Naive thymus-derived CD4-positive, alpha-beta T cell (primary cell): ENCODE measurements at regions not wholly inside any gene's neighbourhood (a gene's known extent, or its start where the extent isn't known, plus 50 kb on each side); places are given as distances from the start of the nearest gene placed in this dataset.

Experiments
- ATAC-seq: fragments of 150-1000 bp; cut with Tn5 transposase; 2 replicates; pipeline ENCODE4 v1.10.0; 2021; ENCODE audit warnings: mild to moderate bottlenecking, moderate library complexity
- CTCF ChIA-PET: fragments of 350-600 bp; sonication (Branson Sonifier 250); formaldehyde crosslinking; loops from one replicate; lab custom pipeline; 2021; ENCODE audit warnings: antibody characterized with exemption; lab: Charles Lee
- POLR2A ChIA-PET: fragments of 350-600 bp; sonication (Branson Sonifier 250); formaldehyde crosslinking; loops from one replicate; lab custom pipeline; 2021; ENCODE audit warnings: antibody characterized with exemption, inconsistent platforms; lab: Charles Lee
- DNase-seq, 9 donors: peaks; one replicate each; pipeline versions ENCODE4 v3.0.0 to v3.0.0-alpha.2; 2020 to 2022; ENCODE audit warnings: mixed read lengths in 1 of 9
- H3K27ac ChIP-seq: one replicate; pipeline ENCODE4 v1.7.0; 2013; ENCODE audit warnings: mild to moderate bottlenecking, low read depth, low read length, moderate library complexity
- H3K27me3 ChIP-seq, 2 donors: one replicate each; pipeline ENCODE4 v1.7.0; 2013; ENCODE audit warnings: low read length in 2 of 2, mild to moderate bottlenecking in 2 of 2, moderate library complexity in 2 of 2; ENCODE audit not compliant: control insufficient read depth in 2 of 2, insufficient read depth in 2 of 2
- H3K36me3 ChIP-seq, 3 experiments: 1 replicate in 2 of 3; 2 replicates in 1 of 3; pipeline ENCODE4 v1.7.0; 2013; ENCODE audit warnings: low read length in 3 of 3, mild to moderate bottlenecking in 3 of 3, moderate library complexity in 1 of 3; ENCODE audit not compliant: insufficient read depth in 3 of 3, control insufficient read depth in 2 of 3
- H3K4me1 ChIP-seq, 2 donors: one replicate each; pipeline ENCODE4 v1.7.0; 2013; ENCODE audit warnings: low read length in 2 of 2, mild to moderate bottlenecking in 2 of 2, moderate library complexity in 1 of 2; ENCODE audit not compliant: control insufficient read depth in 2 of 2, insufficient read depth in 2 of 2
- H3K4me3 ChIP-seq: 2 replicates; pipeline ENCODE4 v1.7.0; 2013; ENCODE audit warnings: mild to moderate bottlenecking, low read length
- H3K9me3 ChIP-seq, 3 experiments: 1 replicate in 2 of 3; 2 replicates in 1 of 3; pipeline ENCODE4 v1.7.0; 2013; ENCODE audit warnings: low read length in 3 of 3; ENCODE audit not compliant: control insufficient read depth in 2 of 3
- H3K27ac Mint-ChIP-seq, 9 donors: one replicate each; pipeline ENCODE4 v1.8.0; 2020 to 2022; ENCODE audit warnings: mixed read lengths in 9 of 9, mild to moderate bottlenecking in 8 of 9, moderate library complexity in 5 of 9, inconsistent platforms in 2 of 9
- H3K27me3 Mint-ChIP-seq, 5 donors: one replicate each; pipeline ENCODE4 v1.8.0; 2021 to 2022; ENCODE audit warnings: mixed read lengths in 5 of 5, mild to moderate bottlenecking in 1 of 5
- H3K36me3 Mint-ChIP-seq, 5 donors: one replicate each; pipeline ENCODE4 v1.8.0; 2020 to 2022; ENCODE audit warnings: mixed read lengths in 5 of 5, mild to moderate bottlenecking in 3 of 5, inconsistent platforms in 1 of 5
- H3K4me1 Mint-ChIP-seq, 7 donors: one replicate each; pipeline ENCODE4 v1.8.0; 2020 to 2022; ENCODE audit warnings: mixed read lengths in 7 of 7, mild to moderate bottlenecking in 3 of 7, inconsistent platforms in 1 of 7
- H3K4me3 Mint-ChIP-seq, 10 donors: one replicate each; pipeline ENCODE4 v1.8.0; 2020 to 2022; ENCODE audit warnings: mild to moderate bottlenecking in 10 of 10, mixed read lengths in 10 of 10, moderate library complexity in 6 of 10, inconsistent platforms in 2 of 10
- H3K9me3 Mint-ChIP-seq, 11 donors: one replicate each; pipeline ENCODE4 v1.8.0; 2020 to 2022; ENCODE audit warnings: mixed read lengths in 11 of 11, mild to moderate bottlenecking in 4 of 11, inconsistent platforms in 1 of 11, moderate library complexity in 1 of 11
- intact Hi-C, 2 donors: fragments of 100-400 bp; cut with micrococcal nuclease; formaldehyde crosslinking; loops; one replicate each; pipeline ENCODE4 v1.15.1; 2023

- Mint-ChIP-seq H3K27ac (no peak overlapping the region), H3K4me3 (no peak overlapping the region), H3K9me3 (peaks cover 3 to 16% (median 7%) of the 10 kb centered on the region in 11 donors), H3K4me1 (no peaks in the 10 kb centered on the region), H3K27me3 (peaks cover 0 to 34% (median 4%) of the 10 kb centered on the region in 5 donors), H3K36me3 (peaks cover 0 to 5% (median 0%) of the 10 kb centered on the region in 5 donors)
- H3K4me3 ChIP-seq: no peak overlapping the region
- CTCF ChIA-PET: no interaction called here
- intact Hi-C loops: no loop called here
- H3K36me3 ChIP-seq: no peaks in the 10 kb centered on the region
- ATAC-seq: no peak
- H3K9me3 ChIP-seq: peaks cover 0 to 5% (median 0%) of the 10 kb centered on the region in 3 experiments
- no peak for DNase-seq
- H3K27me3 ChIP-seq: no peaks in the 10 kb centered on the region
- H3K4me1 ChIP-seq: no peaks in the 10 kb centered on the region
- no peak overlapping the region for H3K27ac ChIP-seq
- POLR2A ChIA-PET: no interaction called here
Observed at GRCh38 chr21:40901691-40902090, 54.7 kb upstream of the DSCAM start.

GRCh38 chr21:40902299-40902698 is 55.3 kb upstream of the DSCAM start:
- no peak for DNase-seq
- POLR2A ChIA-PET: no interaction called here
- Mint-ChIP-seq H3K4me1 (no peaks in the 10 kb centered on the region), H3K27me3 (peaks cover 0 to 34% (median 4%) of the 10 kb centered on the region in 5 donors), H3K4me3 (no peak overlapping the region), H3K27ac (no peak overlapping the region), H3K9me3 (peaks cover 0 to 11% (median 4%) of the 10 kb centered on the region in 11 donors), H3K36me3 (peaks cover 0 to 3% (median 0%) of the 10 kb centered on the region in 5 donors)
- H3K9me3 ChIP-seq: peaks cover 0 to 3% (median 0%) of the 10 kb centered on the region in 3 experiments
- H3K4me3 ChIP-seq: no peak overlapping the region
- no peak for ATAC-seq
- H3K27ac ChIP-seq: no peak overlapping the region
- intact Hi-C loops: no loop called here
- H3K27me3 ChIP-seq: no peaks in the 10 kb centered on the region
- no peaks in the 10 kb centered on the region for H3K4me1 ChIP-seq
- H3K36me3 ChIP-seq: no peaks in the 10 kb centered on the region
- CTCF ChIA-PET: no interaction called here

GRCh38 chr21:40902993-40903392 is 56.0 kb upstream of the DSCAM start:
- Histone ChIP-seq H3K27me3 (no peaks in the 10 kb centered on the region), H3K4me1 (no peaks in the 10 kb centered on the region), H3K27ac (no peak overlapping the region), H3K36me3 (no peaks in the 10 kb centered on the region), H3K4me3 (no peak overlapping the region), H3K9me3 (no peaks in the 10 kb centered on the region)
- H3K4me1 Mint-ChIP-seq: no peaks in the 10 kb centered on the region
- CTCF ChIA-PET: no interaction called here
- peaks cover 0 to 8% (median 4%) of the 10 kb centered on the region in 11 donors for H3K9me3 Mint-ChIP-seq
- no peak overlapping the region for H3K27ac Mint-ChIP-seq
- no peak overlapping the region for H3K4me3 Mint-ChIP-seq
- peaks cover 0 to 3% (median 0%) of the 10 kb centered on the region in 5 donors for H3K36me3 Mint-ChIP-seq
- intact Hi-C loops: no loop called here
- no peak for ATAC-seq
- DNase-seq: no peak
- H3K27me3 Mint-ChIP-seq: peaks cover 0 to 34% (median 4%) of the 10 kb centered on the region in 5 donors
- POLR2A ChIA-PET: no interaction called here

- peaks cover 0 to 31% (median 4%) of the 10 kb centered on the region in 5 donors for H3K27me3 Mint-ChIP-seq
Observed at GRCh38 chr21:40905251-40905650, 58.3 kb upstream of the DSCAM start.

GRCh38 chr21:40912375-40912774 is 65.4 kb upstream of the DSCAM start:
- Mint-ChIP-seq H3K27ac (no peak overlapping the region), H3K9me3 (peaks cover 0 to 16% (median 6%) of the 10 kb centered on the region in 11 donors), H3K4me1 (no peaks in the 10 kb centered on the region), H3K36me3 (peaks cover 0 to 12% (median 0%) of the 10 kb centered on the region in 5 donors), H3K4me3 (no peak overlapping the region), H3K27me3 (peaks cover 0 to 36% (median 9%) of the 10 kb centered on the region in 5 donors)
- no peaks in the 10 kb centered on the region for H3K9me3 ChIP-seq
- no peaks in the 10 kb centered on the region for H3K4me1 ChIP-seq
- POLR2A ChIA-PET: no interaction called here
- no peak overlapping the region for H3K4me3 ChIP-seq
- H3K36me3 ChIP-seq: no peaks in the 10 kb centered on the region
- H3K27ac ChIP-seq: no peak overlapping the region
- intact Hi-C loops: no loop called here
- DNase-seq: no peak
- H3K27me3 ChIP-seq: no peaks in the 10 kb centered on the region
- CTCF ChIA-PET: no interaction called here
- ATAC-seq: no peak

More at GRCh38 chr21:40905251-40905650, 58.3 kb upstream of the DSCAM start:
- no peak overlapping the region for H3K27ac ChIP-seq
- Mint-ChIP-seq H3K4me1 (no peaks in the 10 kb centered on the region), H3K27ac (no peak overlapping the region), H3K9me3 (peaks cover 0 to 4% (median 0%) of the 10 kb centered on the region in 11 donors), H3K4me3 (no peak overlapping the region), H3K36me3 (no peaks in the 10 kb centered on the region)
- H3K27me3 ChIP-seq: no peaks in the 10 kb centered on the region
- no peak for ATAC-seq
- intact Hi-C loops: no loop called here
- H3K36me3 ChIP-seq: no peaks in the 10 kb centered on the region
- H3K4me3 ChIP-seq: no peak overlapping the region
- no peak for DNase-seq
- CTCF ChIA-PET: no interaction called here
- no peaks in the 10 kb centered on the region for H3K4me1 ChIP-seq
- POLR2A ChIA-PET: no interaction called here
- H3K9me3 ChIP-seq: no peaks in the 10 kb centered on the region

GRCh38 chr21:40915114-40915513 is 68.2 kb upstream of the DSCAM start:
- H3K4me3 Mint-ChIP-seq: no peak overlapping the region
- Histone ChIP-seq H3K36me3 (no peaks in the 10 kb centered on the region), H3K4me3 (no peak overlapping the region), H3K27ac (no peak overlapping the region), H3K27me3 (no peaks in the 10 kb centered on the region), H3K9me3 (no peaks in the 10 kb centered on the region), H3K4me1 (no peaks in the 10 kb centered on the region)
- peaks cover 3 to 16% (median 6%) of the 10 kb centered on the region in 11 donors for H3K9me3 Mint-ChIP-seq
- peaks cover 0 to 30% (median 6%) of the 10 kb centered on the region in 5 donors for H3K27me3 Mint-ChIP-seq
- no peaks in the 10 kb centered on the region for H3K4me1 Mint-ChIP-seq
- H3K36me3 Mint-ChIP-seq: peaks cover 0 to 12% (median 0%) of the 10 kb centered on the region in 5 donors
- ATAC-seq (no peak), DNase-seq (no peak)
- intact Hi-C loops: no loop called here
- POLR2A ChIA-PET: no interaction called here
- CTCF ChIA-PET: no interaction called here
- no peak overlapping the region for H3K27ac Mint-ChIP-seq

- intact Hi-C loops: no loop called here
- no peak for DNase-seq
Observed at GRCh38 chr21:40923407-40923806, 76.4 kb upstream of the DSCAM start.

More at GRCh38 chr21:40923407-40923806, 76.4 kb upstream of the DSCAM start:
- H3K36me3 ChIP-seq: no peaks in the 10 kb centered on the region
- ChIA-PET POLR2A (no interaction called here), CTCF (no interaction called here)
- Mint-ChIP-seq H3K4me3 (no peak overlapping the region), H3K9me3 (peaks cover 4 to 19% (median 9%) of the 10 kb centered on the region in 11 donors), H3K4me1 (no peaks in the 10 kb centered on the region), H3K27me3 (peaks cover 0 to 8% (median 6%) of the 10 kb centered on the region in 5 donors), H3K36me3 (peaks cover 0 to 6% (median 0%) of the 10 kb centered on the region in 5 donors), H3K27ac (no peak overlapping the region)
- ATAC-seq: no peak
- no peaks in the 10 kb centered on the region for H3K4me1 ChIP-seq
- no peak overlapping the region for H3K27ac ChIP-seq
- no peak overlapping the region for H3K4me3 ChIP-seq
- no peaks in the 10 kb centered on the region for H3K27me3 ChIP-seq
- H3K9me3 ChIP-seq: peaks cover 0 to 8% (median 0%) of the 10 kb centered on the region in 3 experiments
